Posterior cingulate gyrus (tissue), 11 donors: ENCODE measurements at regions not wholly inside any gene's neighbourhood (a gene's known extent, or its start where the extent isn't known, plus 50 kb on each side); places are given as distances from the start of the nearest gene placed in this dataset.
"Not testable (repeated sequence)": the region's sequence is repeated elsewhere in the genome, so short reads cannot be mapped to it uniquely, and the experiment has no call there.

Experiments used
- DNase-seq, 10 donors: peaks; one replicate each; pipeline versions ENCODE4 v3.0.0 to v3.0.0-alpha.2; 2020 to 2021; ENCODE audit warnings: mixed read lengths in 3 of 10
- intact Hi-C: fragments of 100-400 bp; cut with DNase I; formaldehyde crosslinking; loops from one replicate; pipeline ENCODE4 v1.15.1; 2023

DNA sequence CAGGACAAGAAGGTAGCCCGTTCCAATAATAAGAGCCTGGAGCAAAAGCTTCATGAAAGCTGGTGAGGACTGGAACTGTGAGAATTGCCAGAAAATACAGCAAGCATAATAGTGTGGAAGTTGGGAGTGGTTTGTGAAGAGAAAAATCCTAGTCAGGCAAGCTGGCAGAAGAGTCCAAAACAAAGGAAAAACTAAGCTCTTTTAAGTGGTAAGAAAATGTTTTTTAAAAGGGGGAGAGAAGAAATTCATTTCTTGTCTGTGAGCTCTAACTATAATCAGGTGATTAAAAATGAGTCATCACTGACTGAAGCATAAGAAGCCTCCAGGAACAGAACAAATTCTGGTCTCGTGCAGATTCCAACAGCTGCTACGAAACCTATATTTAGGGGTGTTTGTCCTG lies 102.6 kb downstream of the CAAP1 start:
- no peak for DNase-seq
- intact Hi-C loops, result no loop called here

- no peak for DNase-seq
- intact Hi-C loops, result no loop called here
Measured at GRCh38 chr9:26786564-26786963, 106.0 kb downstream of the CAAP1 start.

- no peak for DNase-seq
- intact Hi-C loops, result no loop called here
Measured at GRCh38 chr9:26782899-26783298, 109.7 kb downstream of the CAAP1 start.

DNA sequence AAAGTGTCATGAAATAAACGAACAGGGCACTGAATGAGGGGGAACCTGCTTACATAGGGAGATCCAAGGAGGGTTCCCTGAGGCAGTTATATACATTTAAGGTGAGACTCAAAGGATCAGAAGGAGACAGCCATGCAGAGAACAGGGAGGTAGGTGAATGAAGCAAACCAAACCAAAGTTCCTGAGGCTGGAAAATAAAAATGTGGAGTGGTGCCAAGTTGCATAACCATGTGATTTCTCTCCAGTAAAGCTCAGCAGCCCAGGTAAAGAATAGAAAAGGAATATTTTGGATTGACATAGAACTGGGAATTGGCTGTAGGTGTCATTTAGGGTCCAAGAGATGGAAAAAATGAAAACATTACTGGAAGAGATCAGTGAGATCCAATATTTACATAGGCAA lies 110.7 kb downstream of the CAAP1 start:
- intact Hi-C loops, result no loop called here
- DNase-seq, result no peak

GRCh38 chr9:26780307-26780706 lies 112.3 kb downstream of the CAAP1 start:
- DNase-seq, intact Hi-C loops: not testable (repeated sequence)

DNA sequence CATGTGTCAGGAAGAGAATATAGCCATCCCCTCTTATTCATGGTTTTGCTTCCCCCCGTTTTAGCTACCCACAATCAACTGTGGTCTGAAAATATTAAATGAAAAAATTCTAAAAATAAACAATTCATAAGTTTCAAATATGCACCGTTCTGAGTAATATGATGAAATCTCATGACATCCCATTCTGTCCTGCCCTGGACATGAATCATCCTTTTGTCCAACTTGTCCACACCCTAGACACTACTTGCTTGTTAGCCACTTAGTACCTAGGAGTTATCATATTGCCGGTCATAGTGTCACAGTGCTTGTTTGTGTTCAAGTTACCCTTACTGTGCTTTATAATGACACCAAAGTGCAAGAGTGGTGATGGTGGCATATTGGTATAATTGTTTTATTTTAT lies 113.5 kb downstream of the CAAP1 start:
- intact Hi-C loops, result no loop called here

DNA sequence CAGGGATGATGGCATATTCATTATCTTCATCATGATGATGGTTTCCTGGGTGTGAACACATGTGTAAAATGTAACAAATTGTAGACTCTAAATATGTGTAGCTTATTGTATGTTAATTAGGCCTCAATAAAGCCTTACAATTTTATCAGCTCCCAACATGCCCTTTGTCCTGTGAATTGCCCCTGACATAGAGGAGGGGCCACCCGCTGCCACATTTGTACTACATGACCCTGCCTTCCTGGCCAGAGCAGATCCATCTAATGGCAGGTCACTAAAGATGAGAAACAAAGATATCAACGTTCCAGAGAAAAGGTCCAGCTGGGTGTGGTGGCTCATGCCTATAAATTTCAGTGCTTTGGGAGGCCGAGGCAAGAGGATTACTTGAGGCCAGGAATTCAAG lies 117.2 kb downstream of the CAAP1 start:
- intact Hi-C loops, result no loop called here
- no peak for DNase-seq

More for the DNA sequence above, 113.5 kb downstream of the CAAP1 start:
- DNase-seq, result no peak

- intact Hi-C loops, result no loop called here
Measured at GRCh38 chr9:26773056-26773455, 119.5 kb downstream of the CAAP1 start.

DNA sequence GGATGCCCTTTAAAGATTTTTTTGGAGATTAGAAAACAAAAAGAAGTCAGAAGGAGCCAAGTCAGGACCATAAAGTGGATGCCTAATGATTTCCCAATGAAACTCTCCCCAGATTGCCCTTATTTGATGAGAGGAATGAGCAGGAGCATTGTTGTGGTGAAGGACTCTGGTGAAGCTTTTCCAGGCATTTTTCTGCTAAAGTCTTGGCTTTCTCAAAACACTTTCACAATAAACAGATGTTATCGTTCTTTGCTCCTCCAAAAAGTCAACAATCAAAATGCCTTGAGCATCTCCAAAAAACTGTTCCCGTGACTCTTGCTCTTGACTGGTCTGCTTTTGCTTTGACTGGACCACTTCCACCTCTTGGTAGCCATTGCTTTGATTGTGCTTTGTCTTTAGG lies 121.8 kb downstream of the CAAP1 start:
- no peak for DNase-seq
- intact Hi-C loops, result no loop called here

More at GRCh38 chr9:26773056-26773455, 119.5 kb downstream of the CAAP1 start:
- DNase-seq, result no peak

GRCh38 chr9:26768145-26768544 lies 124.5 kb downstream of the CAAP1 start:
- intact Hi-C loops, result no loop called here
- DNase-seq, result no peak

GRCh38 chr9:26760675-26761074 lies 131.9 kb downstream of the CAAP1 start:
- DNase-seq, result no peak
- intact Hi-C loops, result no loop called here

GRCh38 chr9:26758655-26759054 lies 133.9 kb downstream of the CAAP1 start:
- intact Hi-C loops, result no loop called here
- no peak for DNase-seq

DNA sequence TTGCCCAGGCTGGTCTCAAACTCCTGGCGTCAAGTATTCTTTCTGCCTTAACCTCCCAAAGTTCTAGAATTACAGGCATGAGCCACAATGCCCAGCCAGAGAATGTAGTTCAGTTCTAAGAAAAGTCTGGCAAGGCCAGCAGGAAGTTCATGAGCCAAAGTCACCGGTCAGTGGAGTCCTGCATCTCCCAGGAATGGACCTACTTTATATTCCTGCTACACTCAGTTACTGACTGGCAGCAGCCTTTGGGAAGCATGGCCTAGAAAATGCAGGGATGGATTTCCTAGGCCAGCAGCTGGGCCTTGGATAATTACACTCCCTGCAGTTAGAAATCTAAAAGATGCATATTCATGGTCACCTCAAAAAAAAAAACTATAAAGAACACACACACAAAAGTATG lies 135.7 kb downstream of the CAAP1 start:
- DNase-seq, result peak in 4 of 10 donors; percentile 6 to 69 (median 16)
- intact Hi-C loops, result no loop called here

GRCh38 chr9:26755476-26755875 lies 137.1 kb downstream of the CAAP1 start:
- DNase-seq, result no peak
- intact Hi-C loops, result no loop called here

DNA sequence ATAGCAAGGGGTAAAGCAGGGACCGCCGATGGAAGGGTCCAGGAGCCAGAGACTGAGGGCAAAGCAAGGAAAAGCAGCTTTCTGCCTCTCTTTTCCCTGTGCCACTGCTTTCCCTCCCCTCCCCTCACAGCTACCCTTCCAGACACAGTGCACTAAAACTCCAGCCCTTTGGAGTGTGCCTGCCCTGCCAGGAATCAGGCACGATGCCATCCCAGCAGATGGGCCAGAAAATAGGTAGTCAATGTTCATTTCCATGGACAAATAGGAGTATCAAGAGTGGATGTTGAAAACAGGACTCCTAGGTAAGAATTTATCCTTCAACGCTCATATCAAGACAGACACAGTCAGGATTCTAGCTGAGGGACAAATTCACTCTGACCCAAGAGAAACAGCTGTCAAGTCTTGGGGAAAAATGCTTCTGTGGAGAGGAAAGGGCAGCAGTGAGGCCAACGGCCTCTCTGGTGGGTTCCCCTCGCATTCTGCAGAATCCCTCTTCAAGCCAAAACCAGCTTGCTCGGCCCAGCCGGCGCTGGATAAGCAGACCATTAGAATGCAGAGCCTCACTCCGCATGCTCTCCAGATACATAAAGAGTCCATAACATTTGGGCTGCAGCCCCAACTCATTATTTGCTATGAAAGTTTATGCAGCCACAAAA lies 138.0 kb downstream of the CAAP1 start:
- peak in 1 of 10 donors; percentile 75 for DNase-seq
- intact Hi-C loops, result no loop called here

DNA sequence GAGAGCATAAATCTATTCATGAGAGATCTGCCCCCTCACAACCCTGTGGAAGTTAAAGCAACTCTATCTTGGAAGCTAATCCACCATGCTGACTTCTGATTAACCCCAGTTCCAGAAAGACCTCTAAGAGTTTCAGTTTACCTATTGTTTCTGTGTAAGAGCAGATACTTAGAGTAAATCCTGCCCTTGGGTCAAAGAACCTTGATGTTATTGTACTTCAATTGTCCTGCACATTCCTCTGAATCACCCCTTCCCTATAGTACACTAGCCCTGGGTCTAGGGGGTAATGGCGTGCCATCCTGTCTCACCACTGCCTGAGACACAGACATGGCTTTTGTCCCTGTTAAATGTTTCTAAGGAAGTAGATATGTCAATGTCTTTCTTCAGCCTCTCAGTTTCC lies 138.6 kb downstream of the CAAP1 start:
- DNase-seq, result no peak
- intact Hi-C loops, result no loop called here

DNA sequence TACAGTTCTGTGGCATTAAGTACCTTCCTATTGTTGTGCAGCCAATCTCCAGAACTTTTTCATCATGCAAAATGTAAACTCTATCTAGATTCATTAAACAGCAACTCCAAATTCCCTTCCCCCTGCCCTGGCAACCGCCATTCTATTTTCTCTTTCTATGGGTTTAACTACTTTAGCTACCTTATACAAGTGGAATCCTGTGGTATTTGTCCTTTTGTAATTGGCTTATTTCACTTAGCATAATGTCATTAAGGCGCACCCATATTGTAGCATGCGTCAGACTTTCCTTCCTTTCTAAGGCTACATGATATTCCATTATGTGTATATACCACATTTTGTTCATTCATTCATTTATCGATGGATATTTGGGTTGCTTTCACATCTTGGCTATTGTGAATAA lies 142.4 kb downstream of the CAAP1 start:
- DNase-seq, result no peak
- intact Hi-C loops, result no loop called here

- DNase-seq, result no peak
- intact Hi-C loops, result loop anchor here (10.0 kb wide), 1 partner anchor 106 kb away; no protein-coding TSS in a partner anchor
Measured at GRCh38 chr9:26748449-26749058, 144.0 kb downstream of the CAAP1 start.

- intact Hi-C loops, result loop anchor here (10.0 kb wide), 1 partner anchor 107 kb away; no protein-coding TSS in a partner anchor
- DNase-seq, result no peak
Measured at GRCh38 chr9:26747611-26748010, 145.0 kb downstream of the CAAP1 start.

DNA sequence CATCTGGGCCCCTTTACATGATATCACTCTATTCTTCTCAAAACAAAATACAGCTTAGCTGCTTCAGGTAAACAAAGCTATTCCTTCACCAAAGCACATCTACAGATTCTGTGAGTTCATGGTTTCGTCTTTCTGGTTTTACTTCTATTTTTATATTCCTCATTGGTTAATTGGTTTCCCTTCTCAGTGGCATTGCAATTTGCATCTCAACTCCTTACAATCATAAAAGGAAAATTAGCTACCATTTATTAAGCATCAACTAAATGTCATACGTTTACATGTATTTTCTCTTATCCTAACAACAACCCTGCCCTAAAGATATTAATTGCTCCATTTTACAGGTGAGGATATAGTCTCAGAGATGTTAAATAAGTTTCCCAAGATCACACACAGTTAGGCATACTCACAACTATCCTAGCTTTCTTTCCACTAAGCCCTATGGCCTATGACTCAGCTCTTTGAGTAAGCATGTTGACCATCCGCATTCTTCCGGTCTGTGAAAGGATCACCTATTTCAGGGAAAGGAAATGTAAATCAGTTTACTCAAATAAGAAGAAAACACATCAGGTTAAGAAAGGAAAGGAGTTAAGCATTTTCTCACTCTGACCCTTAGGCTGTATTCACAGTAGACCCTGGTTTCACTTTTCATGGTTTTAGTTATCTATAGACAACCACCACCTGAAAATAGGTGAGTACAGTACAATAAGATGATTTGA lies 146.1 kb downstream of the CAAP1 start:
- no peak for DNase-seq
- intact Hi-C loops, result loop anchor here (10.0 kb wide), 1 partner anchor 108 kb away; no protein-coding TSS in a partner anchor

GRCh38 chr9:26745111-26745510 lies 147.5 kb downstream of the CAAP1 start:
- intact Hi-C loops, result loop anchor here (10.0 kb wide), 1 partner anchor 110 kb away; no protein-coding TSS in a partner anchor
- no peak for DNase-seq
